Mucosa of rectum (tissue), 2 donors: ENCODE measurements at regions not wholly inside any gene's neighbourhood (a gene's known extent, or its start where the extent isn't known, plus 50 kb on each side); places are given as distances from the start of the nearest gene placed in this dataset.

Source experiments
- H3K27ac ChIP-seq, 2 donors: one replicate each; pipeline ENCODE4 v1.7.0; 2013; ENCODE audit warnings: inconsistent platforms in 2 of 2, low read depth in 2 of 2, low read length in 2 of 2
- H3K27me3 ChIP-seq, 2 donors: one replicate each; pipeline ENCODE4 v1.7.0; 2013; ENCODE audit warnings: low read length in 2 of 2; ENCODE audit not compliant: control insufficient read depth in 2 of 2, insufficient read depth in 2 of 2
- H3K36me3 ChIP-seq, 2 donors: one replicate each; pipeline ENCODE4 v1.7.0; 2013; ENCODE audit warnings: low read length in 2 of 2; ENCODE audit not compliant: control insufficient read depth in 2 of 2, insufficient read depth in 2 of 2
- H3K4me1 ChIP-seq, 2 donors: one replicate each; pipeline ENCODE4 v1.7.0; 2013; ENCODE audit warnings: low read length in 2 of 2, mild to moderate bottlenecking in 1 of 2; ENCODE audit not compliant: control insufficient read depth in 2 of 2, insufficient read depth in 2 of 2
- H3K4me3 ChIP-seq, 2 donors: one replicate each; pipeline ENCODE4 v1.7.0; 2013; ENCODE audit warnings: low read length in 2 of 2
- H3K9ac ChIP-seq, 2 donors: one replicate each; pipeline ENCODE4 v1.7.0; 2013; ENCODE audit warnings: low read length in 2 of 2, low read depth in 1 of 2, mild to moderate bottlenecking in 1 of 2
- H3K9me3 ChIP-seq, 2 donors: one replicate each; pipeline ENCODE4 v1.7.0; 2013; ENCODE audit warnings: low read length in 2 of 2; ENCODE audit not compliant: control insufficient read depth in 2 of 2
- donor health status: healthy.
- donor health status: Normal muscosa, but diverticular disease.

DNA sequence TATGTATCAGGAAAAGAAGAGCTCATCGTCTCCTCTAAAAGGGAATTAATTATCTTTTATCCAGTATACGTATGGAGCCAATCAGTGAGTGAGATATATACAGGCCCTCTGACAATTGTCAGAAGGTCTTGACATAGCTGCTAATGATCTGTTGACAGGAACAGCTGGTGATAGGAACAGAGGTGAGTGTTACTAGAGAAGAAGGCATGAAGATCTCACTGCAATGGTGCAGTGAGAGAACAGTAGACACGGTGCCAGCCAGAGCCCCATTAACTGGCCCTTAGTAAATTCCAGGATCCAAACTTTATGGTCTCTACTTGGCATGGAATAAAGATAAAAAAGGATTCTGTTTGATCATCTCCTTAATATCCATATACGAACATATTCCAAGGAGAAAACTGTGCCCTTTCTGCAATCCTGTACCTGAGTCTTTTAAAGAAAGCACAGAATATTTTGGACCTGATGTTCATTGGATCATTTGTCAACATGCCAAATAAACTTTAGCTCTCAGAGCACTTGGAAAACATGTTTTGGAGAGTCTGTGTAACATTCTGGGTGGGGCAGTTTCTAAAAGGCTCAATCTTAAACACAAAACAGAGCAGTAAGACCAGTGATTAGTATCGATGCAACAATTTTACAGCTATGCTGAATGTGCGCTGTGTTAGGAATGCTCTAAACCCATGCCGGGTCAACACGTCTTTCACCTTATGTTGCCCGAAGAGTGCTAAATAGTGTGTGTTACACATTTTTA, 135.8 kb upstream of the CITED2 start:
- Histone ChIP-seq H3K9ac (no peak overlapping the region), H3K4me3 (no peak overlapping the region), H3K27ac (no peak overlapping the region)

DNA sequence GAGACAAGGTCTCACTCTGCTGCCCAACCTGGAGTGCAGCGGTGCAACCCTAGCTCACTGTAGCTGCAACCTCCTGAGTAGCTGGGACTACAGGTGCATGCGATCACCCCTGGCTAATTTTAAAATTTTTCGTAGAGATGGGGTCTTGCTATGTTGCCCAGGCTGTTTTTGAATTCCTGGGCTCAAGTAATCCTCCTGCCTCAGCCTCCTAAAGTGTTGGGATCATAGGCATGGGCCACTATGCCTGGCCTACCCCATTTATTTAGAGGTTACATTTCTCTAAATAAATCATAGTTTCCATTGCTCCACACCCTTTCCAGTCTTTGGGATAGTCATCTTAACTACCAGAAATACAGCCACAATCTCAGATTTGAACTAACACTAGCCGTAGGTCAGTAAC, 134.7 kb upstream of the CITED2 start:
- Histone ChIP-seq H3K27ac (no peak overlapping the region), H3K9me3 (no peaks in the 10 kb centered on the region)

More for the DNA sequence above, 135.8 kb upstream of the CITED2 start:
- H3K9me3 ChIP-seq = no peaks in the 10 kb centered on the region
- H3K27me3 ChIP-seq = no peaks in the 10 kb centered on the region
- H3K36me3 ChIP-seq = no peaks in the 10 kb centered on the region
- no peaks in the 10 kb centered on the region for H3K4me1 ChIP-seq

DNA sequence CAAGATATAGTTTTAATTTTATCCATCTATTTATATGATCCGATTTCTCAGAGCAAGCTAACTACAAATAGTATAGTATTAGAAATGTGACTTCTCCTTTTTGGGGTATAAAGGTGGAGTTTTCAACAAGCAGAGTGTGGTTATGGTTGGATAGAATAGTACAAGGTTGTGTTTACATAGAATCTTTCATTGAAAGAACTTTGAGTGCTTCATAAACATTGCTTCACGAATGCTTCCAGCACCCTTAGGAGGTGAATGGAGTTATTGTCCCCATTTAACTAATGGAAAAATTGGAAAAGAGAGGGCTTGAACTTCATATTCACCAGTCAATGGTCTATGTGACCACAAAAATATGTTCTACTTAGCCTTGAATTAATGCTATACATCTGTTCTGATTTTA, 134.1 kb upstream of the CITED2 start:
- no peak overlapping the region for H3K27ac ChIP-seq
- no peaks in the 10 kb centered on the region for H3K9me3 ChIP-seq
- no peaks in the 10 kb centered on the region for H3K36me3 ChIP-seq
- no peaks in the 10 kb centered on the region for H3K27me3 ChIP-seq
- H3K4me3 ChIP-seq = no peak overlapping the region
- H3K9ac ChIP-seq = no peak overlapping the region
- H3K4me1 ChIP-seq = no peaks in the 10 kb centered on the region

More for the DNA sequence above, 134.7 kb upstream of the CITED2 start:
- Histone ChIP-seq H3K36me3 (no peaks in the 10 kb centered on the region), H3K27me3 (no peaks in the 10 kb centered on the region), H3K4me3 (no peak overlapping the region), H3K9ac (no peak overlapping the region), H3K4me1 (no peaks in the 10 kb centered on the region)

DNA sequence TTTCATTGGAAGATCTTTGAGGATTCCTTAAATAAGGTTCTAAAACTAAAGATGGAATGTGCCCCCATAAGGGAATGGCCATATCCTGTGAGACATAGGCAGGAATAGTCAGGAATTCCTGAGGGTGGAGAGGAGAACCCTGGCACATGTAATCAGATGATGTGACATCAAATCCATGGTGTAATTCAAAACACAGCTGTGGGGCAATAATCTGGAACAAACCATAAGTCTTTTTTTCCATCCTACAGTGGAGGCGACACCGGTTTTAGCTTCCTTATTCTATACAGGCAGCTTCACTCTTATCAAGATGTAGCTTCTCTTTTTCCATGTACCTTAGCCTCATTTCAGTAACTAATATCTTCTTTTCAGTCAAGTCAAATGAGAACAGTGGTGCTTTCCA, 133.6 kb upstream of the CITED2 start:
- H3K9me3 ChIP-seq = no peaks in the 10 kb centered on the region
- no peak overlapping the region for H3K27ac ChIP-seq
- H3K9ac ChIP-seq = no peak overlapping the region

DNA sequence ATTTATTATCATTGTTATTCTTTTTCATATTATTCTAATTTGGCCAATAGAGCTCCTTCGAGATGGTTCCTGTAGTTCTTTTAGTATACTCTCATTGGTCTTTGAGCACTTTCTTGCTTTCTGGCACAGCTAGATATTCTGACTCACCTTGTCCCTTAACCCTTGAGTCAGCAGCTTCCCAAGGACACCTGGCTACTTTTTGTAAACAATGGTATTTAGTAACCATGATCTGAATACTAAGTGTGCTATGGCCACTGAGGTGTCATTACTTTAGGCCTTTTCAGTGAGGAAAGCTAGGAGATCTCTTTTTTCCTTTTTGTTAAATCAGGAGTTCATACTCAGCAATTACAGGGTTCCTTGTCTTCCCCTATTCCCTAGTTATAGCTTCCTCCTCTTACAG, 126.5 kb upstream of the CITED2 start:
- Histone ChIP-seq H3K4me1 (no peaks in the 10 kb centered on the region), H3K9ac (no peak overlapping the region), H3K4me3 (no peak overlapping the region), H3K36me3 (no peaks in the 10 kb centered on the region), H3K27ac (no peak overlapping the region), H3K9me3 (no peaks in the 10 kb centered on the region), H3K27me3 (no peaks in the 10 kb centered on the region)

More for the DNA sequence above, 133.6 kb upstream of the CITED2 start:
- H3K36me3 ChIP-seq = no peaks in the 10 kb centered on the region
- no peak overlapping the region for H3K4me3 ChIP-seq
- no peaks in the 10 kb centered on the region for H3K27me3 ChIP-seq
- H3K4me1 ChIP-seq = no peaks in the 10 kb centered on the region

DNA sequence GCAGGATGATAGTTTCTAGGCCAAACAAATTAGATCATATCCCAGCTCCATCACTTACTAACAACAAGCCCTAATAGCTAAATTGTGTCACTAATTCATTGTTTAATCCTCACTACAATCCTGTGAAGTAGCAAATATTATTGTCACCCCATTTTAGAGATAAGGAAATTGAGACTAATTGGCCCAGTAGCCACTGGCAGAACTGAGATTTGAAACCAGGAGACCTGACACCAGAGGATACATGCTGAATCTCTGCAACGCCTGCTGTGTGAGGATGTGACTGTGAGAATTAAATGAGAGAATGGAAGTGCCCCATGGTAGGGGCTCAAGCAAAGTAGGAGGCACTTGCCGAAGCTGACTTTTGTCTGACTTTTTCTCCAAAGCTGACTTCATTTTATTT, 124.3 kb upstream of the CITED2 start:
- no peak overlapping the region for H3K9ac ChIP-seq
- H3K27ac ChIP-seq = no peak overlapping the region
- H3K36me3 ChIP-seq = no peaks in the 10 kb centered on the region
- no peak overlapping the region for H3K4me3 ChIP-seq
- no peaks in the 10 kb centered on the region for H3K27me3 ChIP-seq
- no peaks in the 10 kb centered on the region for H3K4me1 ChIP-seq
- H3K9me3 ChIP-seq = no peaks in the 10 kb centered on the region

DNA sequence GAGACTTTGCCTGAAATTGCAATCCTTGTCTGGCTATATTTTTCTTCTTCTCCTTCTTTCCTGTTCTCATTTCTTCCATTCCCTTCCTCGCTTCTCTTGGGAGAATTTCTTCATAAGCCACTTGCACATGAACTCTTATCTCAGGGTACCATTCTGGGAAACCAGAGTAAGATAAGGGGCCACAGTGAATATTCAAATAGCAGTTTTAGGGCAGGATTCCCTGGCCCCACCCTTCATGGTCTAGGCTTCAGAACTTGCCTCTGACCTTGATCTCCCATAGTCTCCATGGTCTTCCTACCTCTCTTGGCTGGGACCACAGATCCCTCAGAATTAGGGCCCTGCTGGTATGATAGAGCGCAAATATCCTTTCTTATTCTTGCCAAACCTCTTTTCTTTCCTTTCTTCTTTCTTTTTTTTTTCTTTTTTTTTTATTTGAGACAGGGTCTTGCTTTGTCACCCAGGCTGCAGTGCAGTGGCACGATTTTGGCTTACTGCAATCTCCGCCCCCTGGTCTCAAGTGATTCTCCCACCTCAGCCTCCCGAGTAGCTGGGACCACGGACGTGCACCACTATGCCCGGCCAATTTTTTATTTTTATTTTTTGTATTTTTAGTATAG, 123.0 kb upstream of the CITED2 start:
- H3K9ac ChIP-seq = no peak overlapping the region
- H3K4me1 ChIP-seq = no peaks in the 10 kb centered on the region
- H3K9me3 ChIP-seq = no peaks in the 10 kb centered on the region
- H3K36me3 ChIP-seq = no peaks in the 10 kb centered on the region
- H3K27me3 ChIP-seq = no peaks in the 10 kb centered on the region
- no peak overlapping the region for H3K27ac ChIP-seq
- H3K4me3 ChIP-seq = no peak overlapping the region

DNA sequence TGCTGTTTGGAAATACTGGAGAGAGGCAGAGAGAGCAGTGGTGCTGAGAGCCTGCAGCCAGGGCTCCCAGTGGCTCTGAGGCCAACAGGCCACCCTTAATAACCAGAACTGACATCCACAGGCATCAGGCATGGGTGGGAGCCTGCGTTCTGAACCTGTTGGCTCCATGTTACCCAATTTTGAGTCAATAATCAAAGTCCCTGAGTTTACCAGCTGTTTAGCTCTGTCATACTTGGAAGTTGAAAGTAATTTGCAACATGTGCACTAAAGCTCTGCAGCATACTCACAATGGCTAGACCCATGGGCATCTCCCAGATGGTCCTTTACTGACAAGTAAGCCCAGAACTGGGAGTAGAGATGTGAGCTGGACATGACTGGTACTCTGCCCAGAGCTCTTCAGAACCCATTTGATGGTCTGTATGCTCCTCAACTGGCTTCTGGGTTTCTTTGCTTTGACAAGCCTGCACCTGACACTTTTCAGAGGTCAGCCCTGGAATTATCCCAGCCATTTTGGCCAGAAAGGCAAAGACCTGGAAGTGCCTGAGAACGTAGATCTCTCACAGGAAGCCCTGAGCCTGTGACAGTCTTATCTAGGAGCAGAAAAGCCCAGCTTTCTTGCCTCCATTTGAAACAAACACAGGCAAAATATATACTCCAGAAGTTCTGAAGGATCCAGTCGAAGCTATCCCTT, 122.4 kb upstream of the CITED2 start:
- Histone ChIP-seq H3K9ac (no peak overlapping the region), H3K36me3 (no peaks in the 10 kb centered on the region), H3K9me3 (no peaks in the 10 kb centered on the region), H3K4me3 (no peak overlapping the region), H3K4me1 (no peaks in the 10 kb centered on the region), H3K27me3 (no peaks in the 10 kb centered on the region), H3K27ac (no peak overlapping the region)

DNA sequence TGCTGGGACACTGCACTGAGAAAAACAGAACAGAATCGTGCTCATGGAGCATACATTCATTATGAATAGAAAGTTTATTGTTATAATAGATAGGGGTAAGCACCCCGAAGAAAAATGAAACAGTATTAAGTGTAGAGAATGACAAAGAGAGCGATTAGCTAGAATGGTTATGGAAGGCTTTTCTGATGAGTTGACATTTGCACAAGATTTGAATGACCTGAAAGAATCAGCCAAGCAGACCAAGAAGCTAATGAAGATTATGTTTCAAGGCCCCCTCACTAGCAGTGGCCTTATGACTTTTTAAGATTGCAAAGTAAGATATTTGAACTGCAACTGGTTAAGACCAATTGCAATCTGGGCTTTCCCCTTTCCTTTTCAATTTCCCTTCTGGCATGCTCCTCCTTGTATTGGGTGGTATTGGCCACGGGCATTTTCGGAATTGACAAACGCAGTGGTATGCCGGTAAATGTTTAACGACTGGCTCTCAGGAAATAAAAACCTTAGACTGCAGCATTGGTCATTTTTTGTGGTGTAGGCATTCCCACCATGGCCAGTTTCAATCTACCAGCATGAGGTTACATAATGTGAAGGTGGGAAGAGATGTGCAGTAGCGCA, 120.0 kb upstream of the CITED2 start:
- H3K27me3 ChIP-seq = no peaks in the 10 kb centered on the region
- H3K4me1 ChIP-seq = no peaks in the 10 kb centered on the region
- no peak overlapping the region for H3K9ac ChIP-seq
- H3K27ac ChIP-seq = no peak overlapping the region
- H3K36me3 ChIP-seq = no peaks in the 10 kb centered on the region
- no peaks in the 10 kb centered on the region for H3K9me3 ChIP-seq
- no peak overlapping the region for H3K4me3 ChIP-seq

DNA sequence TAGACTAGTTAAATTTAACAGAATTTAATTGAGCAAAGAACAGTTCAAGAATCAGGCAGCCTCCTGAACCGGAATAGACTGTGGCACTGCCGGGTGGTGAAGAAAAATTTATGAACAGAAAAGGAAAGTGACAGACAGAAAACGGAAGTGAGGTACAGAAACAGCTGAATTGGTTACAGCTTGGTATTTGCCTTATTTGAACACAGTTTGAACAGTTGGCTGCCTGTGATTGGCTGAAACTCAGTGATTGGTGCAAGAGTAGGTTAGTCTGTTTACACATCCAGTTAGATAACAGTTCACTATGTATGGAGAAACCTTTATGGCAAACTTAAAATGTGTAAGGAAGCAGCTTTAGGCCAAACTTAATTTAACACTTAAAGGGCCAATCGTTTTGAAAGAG, 116.0 kb upstream of the CITED2 start:
- Histone ChIP-seq H3K9ac (no peak overlapping the region), H3K4me1 (no peaks in the 10 kb centered on the region), H3K4me3 (no peak overlapping the region), H3K9me3 (no peaks in the 10 kb centered on the region), H3K27ac (no peak overlapping the region), H3K36me3 (no peaks in the 10 kb centered on the region), H3K27me3 (no peaks in the 10 kb centered on the region)
